Ascending aorta (tissue), 2 donors: ENCODE measurements at regions not wholly inside any gene's neighbourhood (a gene's known extent, or its start where the extent isn't known, plus 50 kb on each side); places are given as distances from the start of the nearest gene placed in this dataset.

Experiments used
- DNase-seq, 2 donors: peaks; one replicate each; pipeline ENCODE4 v3.0.0-alpha.2; 2019; ENCODE audit warnings: low spot score in 2 of 2
- H3K27ac ChIP-seq, 2 donors: fragments of 200-600 bp; sonication (generic); one replicate each; pipeline ENCODE4 v1.5.1; 2016 to 2017; ENCODE audit warnings: mild to moderate bottlenecking in 1 of 2
- H3K27me3 ChIP-seq: fragments of 200-600 bp; sonication (generic); one replicate; pipeline ENCODE4 v1.5.1; 2017
- H3K36me3 ChIP-seq, 2 donors: fragments of 200-600 bp; sonication (generic); one replicate each; pipeline ENCODE4 v1.5.1; 2016
- H3K4me1 ChIP-seq, 2 donors: fragments of 200-600 bp; sonication (generic); one replicate each; pipeline ENCODE4 v1.5.1; 2016 to 2017; ENCODE audit warnings: mild to moderate bottlenecking in 1 of 2
- H3K4me3 ChIP-seq, 2 donors: fragments of 200-600 bp; sonication (generic); one replicate each; pipeline ENCODE4 v1.5.1; 2016 to 2017; ENCODE audit warnings: mild to moderate bottlenecking in 1 of 2
- H3K9me3 ChIP-seq, 2 donors: fragments of 200-600 bp; sonication (generic); one replicate each; pipeline ENCODE4 v1.5.1; 2016
- CTCF ChIP-seq, 3 experiments: fragments of 200-600 bp in 2 of 3; fragments of 450-650 bp in 1 of 3; sonication (generic) in 2 of 3; IDR thresholded peaks; one replicate each; pipeline ENCODE4 v1.5.1; 2016 to 2019; ENCODE audit warnings: antibody characterized with exemption in 3 of 3, mild to moderate bottlenecking in 1 of 3, moderate library complexity in 1 of 3
- intact Hi-C: fragments of 100-400 bp; cut with DNase I; formaldehyde crosslinking; loops from one replicate; pipeline ENCODE4 v1.15.1; 2023

- Histone ChIP-seq H3K4me3 (no peak overlapping the region), H3K9me3 (no peaks in the 10 kb centered on the region), H3K4me1 (no peaks in the 10 kb centered on the region), H3K27ac (no peak overlapping the region), H3K27me3 (no peaks in the 10 kb centered on the region), H3K36me3 (no peaks in the 10 kb centered on the region)
- no peak for TF ChIP-seq CTCF (IDR thresholded peaks at IDR 0.05)
- DNase-seq: no peak
- intact Hi-C loops: no loop called here
These were observed 170.9 kb downstream of the RAB11FIP2 start for GRCh38 chr10:117875793-117876192.

- no peak for TF ChIP-seq CTCF (IDR thresholded peaks at IDR 0.05)
- intact Hi-C loops: no loop called here
- Histone ChIP-seq H3K36me3 (no peaks in the 10 kb centered on the region), H3K27me3 (no peaks in the 10 kb centered on the region), H3K9me3 (no peaks in the 10 kb centered on the region), H3K4me1 (no peaks in the 10 kb centered on the region), H3K27ac (no peak overlapping the region), H3K4me3 (no peak overlapping the region)
- DNase-seq: no peak
These were observed 170.5 kb downstream of the RAB11FIP2 start for GRCh38 chr10:117876210-117876609.

- DNase-seq: no peak
- intact Hi-C loops: no loop called here
These were observed 168.1 kb downstream of the RAB11FIP2 start for GRCh38 chr10:117878626-117879025.

DNA sequence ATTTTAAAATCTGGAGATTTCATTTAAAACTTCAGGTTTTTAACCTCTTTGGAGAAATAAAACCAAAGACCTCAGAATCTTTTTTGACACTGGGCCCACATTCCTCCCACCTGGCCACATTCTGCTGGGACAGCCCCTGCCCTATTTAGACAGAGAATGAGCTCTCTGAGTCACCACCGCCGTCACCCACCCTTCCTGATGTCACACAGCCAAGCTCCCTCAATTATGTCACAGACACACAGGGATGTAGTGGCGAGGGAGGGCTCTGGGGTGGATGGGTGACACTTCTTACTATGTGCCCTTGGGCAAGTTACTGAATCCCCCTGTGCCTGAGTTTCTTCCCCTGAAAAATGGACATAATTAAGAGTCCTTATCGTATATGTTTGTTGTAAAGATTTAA is 162.6 kb downstream of the RAB11FIP2 start:
- H3K4me3 ChIP-seq: no peak overlapping the region
- no peak overlapping the region for H3K27ac ChIP-seq
- intact Hi-C loops: no loop called here
- no peak for TF ChIP-seq CTCF (IDR thresholded peaks at IDR 0.05)
- H3K27me3 ChIP-seq: no peaks in the 10 kb centered on the region
- DNase-seq: no peak
- no peaks in the 10 kb centered on the region for H3K9me3 ChIP-seq
- H3K36me3 ChIP-seq: no peaks in the 10 kb centered on the region
- H3K4me1 ChIP-seq: no peaks in the 10 kb centered on the region

More at GRCh38 chr10:117878626-117879025, 168.1 kb downstream of the RAB11FIP2 start:
- H3K4me3 ChIP-seq: no peak overlapping the region
- H3K9me3 ChIP-seq: no peaks in the 10 kb centered on the region
- H3K36me3 ChIP-seq: no peaks in the 10 kb centered on the region
- H3K4me1 ChIP-seq: no peaks in the 10 kb centered on the region
- no peak overlapping the region for H3K27ac ChIP-seq
- no peak for TF ChIP-seq CTCF (IDR thresholded peaks at IDR 0.05)
- H3K27me3 ChIP-seq: no peaks in the 10 kb centered on the region

DNA sequence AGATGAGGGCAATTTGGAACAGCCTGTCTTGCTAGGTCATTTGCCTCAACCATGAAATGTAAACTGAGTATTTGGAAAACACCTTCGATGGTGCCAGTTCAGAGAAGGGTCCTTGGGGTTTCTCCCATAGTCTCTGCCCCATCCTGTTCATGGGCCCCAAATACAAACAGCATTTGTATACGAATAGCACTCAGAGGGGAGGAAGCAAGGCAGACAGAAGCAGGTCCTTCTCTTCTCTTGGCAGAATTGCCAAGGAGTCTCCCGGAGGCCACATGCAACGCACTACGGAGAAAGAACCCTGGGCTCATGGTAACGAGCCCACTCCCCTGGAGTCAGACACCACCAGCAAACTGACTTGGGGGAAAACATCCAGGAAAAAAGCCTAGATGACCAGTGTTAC is 162.1 kb downstream of the RAB11FIP2 start:
- H3K9me3 ChIP-seq: no peaks in the 10 kb centered on the region
- intact Hi-C loops: no loop called here
- no peaks in the 10 kb centered on the region for H3K27me3 ChIP-seq
- DNase-seq: no peak
- no peak for TF ChIP-seq CTCF (IDR thresholded peaks at IDR 0.05)
- H3K4me1 ChIP-seq: no peaks in the 10 kb centered on the region
- H3K27ac ChIP-seq: no peak overlapping the region
- no peak overlapping the region for H3K4me3 ChIP-seq
- no peaks in the 10 kb centered on the region for H3K36me3 ChIP-seq

GRCh38 chr10:117885206-117885829 is 161.4 kb downstream of the RAB11FIP2 start:
- intact Hi-C loops: no loop called here
- Histone ChIP-seq H3K4me1 (no peaks in the 10 kb centered on the region), H3K27ac (no peak overlapping the region), H3K27me3 (no peaks in the 10 kb centered on the region), H3K9me3 (no peaks in the 10 kb centered on the region), H3K36me3 (no peaks in the 10 kb centered on the region), H3K4me3 (no peak overlapping the region)
- no peak for TF ChIP-seq CTCF (IDR thresholded peaks at IDR 0.05)
- DNase-seq: no peak
